CD14-positive monocyte (primary cell): ENCODE measurements at regions not wholly inside any gene's neighbourhood (a gene's known extent, or its start where the extent isn't known, plus 50 kb on each side); places are given as distances from the start of the nearest gene placed in this dataset.

Source experiments
- DNase-seq, 3 donors: peaks; one replicate each; pipeline ENCODE4 v3.0.0-alpha.2; 2011 to 2022
- H2AFZ ChIP-seq: 2 replicates; pipeline ENCODE4 v1.6.0; 2012; ENCODE audit warnings: mild to moderate bottlenecking, low read depth, low read length, inconsistent platforms; ENCODE audit not compliant: insufficient read depth, poor library complexity, severe bottlenecking
- H3K27ac ChIP-seq, 2 donors: 1 replicate in 1 of 2; 2 replicates in 1 of 2; pipeline ENCODE4 v1.5.1; 2012 to 2013; ENCODE audit warnings: low read length in 2 of 2, control low read depth in 1 of 2, inconsistent platforms in 1 of 2, low read depth in 1 of 2, mild to moderate bottlenecking in 1 of 2
- H3K27me3 ChIP-seq, 2 donors: one replicate each; pipeline versions ENCODE4 v1.6.0 to v1.6.1; 2011 to 2013; ENCODE audit warnings: low read length in 2 of 2; ENCODE audit not compliant: control insufficient read depth in 2 of 2, insufficient read depth in 2 of 2
- H3K36me3 ChIP-seq, 2 donors: replicated peaks in 1 of 2; 1 replicate in 1 of 2; 2 replicates in 1 of 2; pipeline versions ENCODE4 v1.5.1 to v1.6.1; 2012 to 2013; ENCODE audit warnings: low read length in 2 of 2, control low read depth in 1 of 2, inconsistent platforms in 1 of 2, mild to moderate bottlenecking in 1 of 2; ENCODE audit not compliant: insufficient read depth in 2 of 2, control insufficient read depth in 1 of 2
- H3K4me1 ChIP-seq, 2 donors: 1 replicate in 1 of 2; 2 replicates in 1 of 2; pipeline versions ENCODE4 v1.5.1 to v1.6.1; 2012 to 2013; ENCODE audit warnings: low read length in 2 of 2, control low read depth in 1 of 2, inconsistent platforms in 1 of 2, mild to moderate bottlenecking in 1 of 2, moderate library complexity in 1 of 2; ENCODE audit not compliant: insufficient read depth in 2 of 2, control insufficient read depth in 1 of 2
- H3K4me2 ChIP-seq: replicated peaks from 2 replicates; pipeline ENCODE3; 2012; ENCODE audit warnings: low read length, moderate library complexity, mild to moderate bottlenecking; ENCODE audit not compliant: poor library complexity, severe bottlenecking; ENCODE audit errors: extremely low read depth
- H3K4me3 ChIP-seq, 3 experiments: fragments of 200-600 bp in 1 of 3; sonication (generic) in 1 of 3; replicated peaks in 1 of 3; 1 replicate in 2 of 3; 2 replicates in 1 of 3; pipeline ENCODE4 v1.5.1; 2011 to 2013; ENCODE audit warnings: low read length in 3 of 3, mild to moderate bottlenecking in 3 of 3, control low read depth in 2 of 3, low read depth in 2 of 3, inconsistent platforms in 1 of 3, moderate library complexity in 1 of 3
- H3K79me2 ChIP-seq: 2 replicates; pipeline ENCODE4 v1.6.0; 2012; ENCODE audit warnings: mild to moderate bottlenecking, control low read depth, inconsistent platforms, low read length, moderate library complexity; ENCODE audit not compliant: insufficient read depth
- H3K9ac ChIP-seq: 2 replicates; pipeline ENCODE4 v1.6.0; 2017; ENCODE audit warnings: low read length, mild to moderate bottlenecking; ENCODE audit not compliant: insufficient read depth, poor library complexity, severe bottlenecking
- H3K9me3 ChIP-seq, 2 donors: replicated peaks in 1 of 2; 1 replicate in 1 of 2; 2 replicates in 1 of 2; pipeline versions ENCODE4 v1.5.1 to v1.6.1; 2012 to 2013; ENCODE audit warnings: low read length in 2 of 2, control low read depth in 1 of 2; ENCODE audit not compliant: control insufficient read depth in 1 of 2, insufficient read depth in 1 of 2
- H4K20me1 ChIP-seq: 2 replicates; pipeline ENCODE4 v1.6.0; 2012; ENCODE audit warnings: mild to moderate bottlenecking, low read length, control low read depth, moderate library complexity; ENCODE audit not compliant: insufficient read depth
- H3K27ac Mint-ChIP-seq, 7 donors: one replicate each; pipeline ENCODE4 v1.8.0; 2020; ENCODE audit warnings: mild to moderate bottlenecking in 7 of 7, mixed read lengths in 7 of 7, moderate library complexity in 6 of 7, inconsistent platforms in 2 of 7
- H3K27me3 Mint-ChIP-seq, 3 donors: one replicate each; pipeline ENCODE4 v1.8.0; 2021 to 2022; ENCODE audit warnings: low read depth in 3 of 3, mild to moderate bottlenecking in 3 of 3, mixed read lengths in 3 of 3, moderate library complexity in 3 of 3, inconsistent platforms in 1 of 3
- H3K36me3 Mint-ChIP-seq, 2 donors: one replicate each; pipeline ENCODE4 v1.8.0; 2020; ENCODE audit warnings: mixed read lengths in 2 of 2, inconsistent platforms in 1 of 2, mild to moderate bottlenecking in 1 of 2
- H3K4me1 Mint-ChIP-seq: one replicate; pipeline ENCODE4 v1.8.0; 2020; ENCODE audit warnings: mild to moderate bottlenecking, mixed read lengths
- H3K4me3 Mint-ChIP-seq, 2 donors: one replicate each; pipeline ENCODE4 v1.8.0; 2020; ENCODE audit warnings: mild to moderate bottlenecking in 2 of 2, mixed read lengths in 2 of 2, moderate library complexity in 1 of 2
- H3K9me3 Mint-ChIP-seq, 7 donors: one replicate each; pipeline ENCODE4 v1.8.0; 2020 to 2022; ENCODE audit warnings: mixed read lengths in 7 of 7, mild to moderate bottlenecking in 6 of 7, moderate library complexity in 6 of 7, inconsistent platforms in 2 of 7
- CTCF ChIP-seq: fragments of 200-600 bp; IDR thresholded peaks from one replicate; pipeline ENCODE4 v1.8.0; 2022; ENCODE audit warnings: antibody characterized with exemption, mild to moderate bottlenecking
- WGBS: methylation state at CpG from one replicate; pipeline ENCODE4 v1.1.5; 2013; ENCODE audit warnings: missing lambda C conversion rate; ENCODE audit not compliant: insufficient coverage; 5-methylcytosine and 5-hydroxymethylcytosine counted together
- intact Hi-C, 2 donors: fragments of 100-400 bp; cut with micrococcal nuclease; formaldehyde crosslinking; loops; one replicate each; pipeline versions ENCODE4 v1.15.0 to v1.15.1; 2023

- H4K20me1 ChIP-seq = no peaks in the 10 kb centered on the region
- no peak overlapping the region for H3K4me3 Mint-ChIP-seq
- no peak overlapping the region for H3K9ac ChIP-seq
- H3K4me1 Mint-ChIP-seq = no peaks in the 10 kb centered on the region
- DNase-seq = no peak
- H3K9me3 ChIP-seq = peaks cover 15% of the 10 kb centered on the region in 2 donors
- no peaks in the 10 kb centered on the region for H3K79me2 ChIP-seq
- no peak overlapping the region for H3K27ac ChIP-seq
- H2AFZ ChIP-seq = no peak overlapping the region
- H3K36me3 Mint-ChIP-seq = no peaks in the 10 kb centered on the region
- H3K9me3 Mint-ChIP-seq = peaks cover 2 to 15% (median 10%) of the 10 kb centered on the region in 7 donors
- no peak overlapping the region for H3K4me2 ChIP-seq
- intact Hi-C loops = no loop called here
- no peak overlapping the region for H3K4me3 ChIP-seq
- no peak overlapping the region for H3K27ac Mint-ChIP-seq
- WGBS = 87% methylated on average over 3 of the region's 4 CpGs
- H3K4me1 ChIP-seq = no peaks in the 10 kb centered on the region
- TF ChIP-seq CTCF = no peak
- no peaks in the 10 kb centered on the region for H3K27me3 ChIP-seq
- peaks cover 0 to 2% (median 0%) of the 10 kb centered on the region in 3 donors for H3K27me3 Mint-ChIP-seq
- H3K36me3 ChIP-seq = no peaks in the 10 kb centered on the region
These were observed 627.0 kb upstream of the ZP4 start for GRCh38 chr1:238517711-238518110.

- Histone ChIP-seq H2AFZ (no peak overlapping the region), H3K27ac (no peak overlapping the region), H3K36me3 (no peaks in the 10 kb centered on the region), H3K4me1 (no peaks in the 10 kb centered on the region), H3K9me3 (no peaks in the 10 kb centered on the region), H3K9ac (no peak overlapping the region), H3K79me2 (no peaks in the 10 kb centered on the region), H3K4me2 (no peak overlapping the region), H3K4me3 (no peak overlapping the region), H4K20me1 (no peaks in the 10 kb centered on the region), H3K27me3 (no peaks in the 10 kb centered on the region)
- intact Hi-C loops = no loop called here
- H3K9me3 Mint-ChIP-seq = peaks cover 0 to 11% (median 5%) of the 10 kb centered on the region in 7 donors
- H3K4me1 Mint-ChIP-seq = no peaks in the 10 kb centered on the region
- TF ChIP-seq CTCF = no peak
- H3K36me3 Mint-ChIP-seq = no peaks in the 10 kb centered on the region
- WGBS = no CpG with 5 or more reads among the region's 3 CpGs
- H3K4me3 Mint-ChIP-seq = no peak overlapping the region
- peaks cover 0 to 2% (median 0%) of the 10 kb centered on the region in 3 donors for H3K27me3 Mint-ChIP-seq
- no peak overlapping the region for H3K27ac Mint-ChIP-seq
- DNase-seq = no peak
These were observed 610.6 kb upstream of the ZP4 start for GRCh38 chr1:238501290-238501689.
